Mucosa of descending colon (tissue), 3 donors: ENCODE measurements at regions not wholly inside any gene's neighbourhood (a gene's known extent, or its start where the extent isn't known, plus 50 kb on each side); places are given as distances from the start of the nearest gene placed in this dataset.

Source experiments
- ATAC-seq: fragments of 200-7000 bp; cut with Tn5 transposase; one replicate; pipeline ENCODE4 v1.9.1; 2020; ENCODE audit warnings: mild to moderate bottlenecking, moderate library complexity
- DNase-seq, 3 donors: peaks; one replicate each; pipeline ENCODE4 v3.0.0-alpha.2; 2020
- H3K36me3 ChIP-seq: fragments of 200-600 bp; one replicate; pipeline ENCODE4 v1.8.0; 2021; ENCODE audit warnings: low read depth, mild to moderate bottlenecking
- H3K4me1 ChIP-seq: fragments of 200-600 bp; one replicate; pipeline ENCODE4 v1.8.0; 2021; ENCODE audit warnings: low read depth, mild to moderate bottlenecking
- H3K4me3 ChIP-seq: fragments of 200-600 bp; one replicate; pipeline ENCODE4 v1.8.0; 2021; ENCODE audit warnings: mild to moderate bottlenecking
- H3K9me3 ChIP-seq: fragments of 200-600 bp; one replicate; pipeline ENCODE4 v1.8.0; 2021; ENCODE audit warnings: mild to moderate bottlenecking
- intact Hi-C, 2 donors: fragments of 100-400 bp; cut with DNase I in 1 of 2; cut with micrococcal nuclease in 1 of 2; formaldehyde crosslinking; loops; one replicate each; pipeline versions ENCODE4 v1.11.0 to v1.11.1; 2022; cut with DNase I, micrococcal nuclease
- TF ChIP-seq, protein P1 (sequence below): fragments of 200-600 bp; IDR thresholded peaks from one replicate; pipeline ENCODE4 v1.8.0; 2022; ENCODE audit warnings: antibody characterized with exemption, mild to moderate bottlenecking
- donor health status: DM: no; HTN: no; CAD: no; lungs with moderate emphysema.
- donor health status: DM: no; HTN: no; CAD: no.
- donor health status: DM: no; HTN: yes; CAD: no.

DNA sequence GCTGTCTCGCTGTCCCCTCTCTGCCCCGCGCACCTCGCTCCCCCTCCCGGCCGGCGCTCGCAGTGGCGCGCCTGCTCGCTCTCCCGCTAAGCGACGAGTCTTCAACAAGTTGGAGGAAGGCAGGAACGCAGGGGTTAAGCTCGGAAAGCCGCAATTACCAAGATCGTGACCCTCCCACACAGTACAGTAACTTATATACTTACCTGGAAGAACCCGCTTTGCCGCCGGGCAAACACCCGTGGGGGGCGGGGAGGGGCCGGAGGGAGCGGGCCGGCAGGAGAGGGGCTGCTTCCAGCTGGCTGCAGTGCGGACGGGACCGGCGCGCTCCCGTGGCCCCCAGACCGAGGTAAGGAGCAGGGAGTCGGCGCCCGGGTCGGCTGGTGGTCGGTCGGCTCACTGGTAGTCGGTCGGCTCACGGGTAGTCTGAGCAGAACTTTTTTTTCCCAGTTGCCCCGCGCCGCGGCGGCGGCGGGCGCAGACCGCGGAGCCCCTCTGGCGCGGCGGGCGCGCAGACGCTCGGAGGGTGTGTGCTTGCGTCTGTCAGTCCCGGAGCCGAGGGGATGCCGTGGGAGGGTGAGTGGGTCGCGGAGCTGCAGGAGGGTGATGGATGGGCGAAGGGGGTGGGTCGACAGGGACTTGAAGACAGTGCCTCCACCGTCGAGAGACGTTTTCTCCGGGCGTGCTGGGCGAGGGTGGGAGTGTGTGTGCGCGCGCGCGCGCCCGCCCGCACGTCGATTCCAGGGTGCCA lies 101.2 kb upstream of the HSD17B12 start:
- peak; percentile 47 for ATAC-seq
- no peaks in the 10 kb centered on the region for H3K36me3 ChIP-seq
- peak in 1 of 3 donors; percentile 7 for DNase-seq
- TF ChIP-seq, protein P1, sequence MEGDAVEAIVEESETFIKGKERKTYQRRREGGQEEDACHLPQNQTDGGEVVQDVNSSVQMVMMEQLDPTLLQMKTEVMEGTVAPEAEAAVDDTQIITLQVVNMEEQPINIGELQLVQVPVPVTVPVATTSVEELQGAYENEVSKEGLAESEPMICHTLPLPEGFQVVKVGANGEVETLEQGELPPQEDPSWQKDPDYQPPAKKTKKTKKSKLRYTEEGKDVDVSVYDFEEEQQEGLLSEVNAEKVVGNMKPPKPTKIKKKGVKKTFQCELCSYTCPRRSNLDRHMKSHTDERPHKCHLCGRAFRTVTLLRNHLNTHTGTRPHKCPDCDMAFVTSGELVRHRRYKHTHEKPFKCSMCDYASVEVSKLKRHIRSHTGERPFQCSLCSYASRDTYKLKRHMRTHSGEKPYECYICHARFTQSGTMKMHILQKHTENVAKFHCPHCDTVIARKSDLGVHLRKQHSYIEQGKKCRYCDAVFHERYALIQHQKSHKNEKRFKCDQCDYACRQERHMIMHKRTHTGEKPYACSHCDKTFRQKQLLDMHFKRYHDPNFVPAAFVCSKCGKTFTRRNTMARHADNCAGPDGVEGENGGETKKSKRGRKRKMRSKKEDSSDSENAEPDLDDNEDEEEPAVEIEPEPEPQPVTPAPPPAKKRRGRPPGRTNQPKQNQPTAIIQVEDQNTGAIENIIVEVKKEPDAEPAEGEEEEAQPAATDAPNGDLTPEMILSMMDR: no peak
- H3K4me3 ChIP-seq: no peak overlapping the region
- H3K9me3 ChIP-seq: no peaks in the 10 kb centered on the region
- peaks cover 18% of the 10 kb centered on the region for H3K4me1 ChIP-seq
- intact Hi-C loops: no loop called here

DNA sequence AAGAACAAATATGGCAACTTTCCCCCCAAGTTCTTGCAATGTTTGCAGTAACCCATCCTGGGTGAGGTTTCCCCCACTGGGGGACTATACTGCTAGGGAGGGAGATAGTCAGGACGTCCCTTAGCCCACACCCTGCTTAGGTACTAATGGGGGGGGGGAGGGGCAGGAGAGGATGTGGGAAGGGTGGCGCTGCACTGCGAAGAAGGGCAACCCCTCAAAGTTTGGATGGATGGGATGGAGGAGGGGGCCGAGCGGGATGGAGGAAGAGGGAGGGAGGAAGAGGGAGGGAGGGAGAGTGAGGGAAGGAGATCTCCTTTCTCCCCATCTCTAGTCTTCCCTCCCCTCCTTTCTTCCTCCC lies 100.6 kb upstream of the HSD17B12 start:
- TF ChIP-seq, protein P1: no peak
- no peaks in the 10 kb centered on the region for H3K9me3 ChIP-seq
- no peak overlapping the region for H3K4me3 ChIP-seq
- DNase-seq (no peak), ATAC-seq (no peak)
- no peaks in the 10 kb centered on the region for H3K36me3 ChIP-seq
- H3K4me1 ChIP-seq: peaks cover 16% of the 10 kb centered on the region
- intact Hi-C loops: no loop called here

DNA sequence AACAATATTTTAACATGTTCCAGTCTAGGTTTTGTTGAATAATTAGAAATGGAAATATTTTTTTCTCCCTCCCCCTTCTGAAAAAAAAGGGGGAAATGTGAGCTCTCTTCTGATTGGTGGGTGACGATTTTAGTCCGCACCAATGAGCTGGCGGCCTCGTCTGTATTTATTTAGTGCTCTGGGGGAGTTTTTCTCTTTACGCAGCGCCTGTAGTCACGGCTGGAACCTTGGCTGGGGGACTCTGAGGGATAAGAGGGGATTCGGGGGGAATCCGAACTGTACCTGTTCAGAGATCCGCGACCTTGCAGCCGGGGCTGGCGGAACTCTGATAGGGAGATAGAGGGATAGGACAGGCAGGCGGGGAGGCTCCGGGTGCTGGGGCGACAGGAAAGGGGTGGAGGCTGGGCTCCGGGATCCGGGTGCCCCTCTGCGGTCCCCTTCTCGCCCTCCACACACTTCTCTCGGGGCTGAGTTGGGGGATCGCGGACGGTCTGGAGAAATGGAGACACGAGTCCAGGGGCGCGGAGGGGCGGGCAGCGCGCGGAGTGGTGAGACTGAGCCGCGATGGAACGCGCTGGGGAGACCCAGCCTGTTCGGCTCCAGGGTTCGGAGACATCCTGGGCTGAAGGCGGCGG lies 99.7 kb upstream of the HSD17B12 start:
- Histone ChIP-seq H3K9me3 (no peaks in the 10 kb centered on the region), H3K4me3 (no peak overlapping the region), H3K4me1 (peaks cover 8% of the 10 kb centered on the region), H3K36me3 (no peaks in the 10 kb centered on the region)
- intact Hi-C loops: no loop called here
- no peak for DNase-seq
- TF ChIP-seq, protein P1: no peak
- ATAC-seq: no peak

GRCh38 chr11:43581370-43582023 lies 99.0 kb upstream of the HSD17B12 start:
- intact Hi-C loops: no loop called here
- Histone ChIP-seq H3K36me3 (no peaks in the 10 kb centered on the region), H3K9me3 (no peaks in the 10 kb centered on the region), H3K4me3 (no peak overlapping the region), H3K4me1 (peaks cover 8% of the 10 kb centered on the region)
- no peak for DNase-seq
- no peak for ATAC-seq
- TF ChIP-seq, protein P1: no peak

GRCh38 chr11:43582024-43582862 lies 98.3 kb upstream of the HSD17B12 start:
- Histone ChIP-seq H3K36me3 (no peaks in the 10 kb centered on the region), H3K9me3 (no peaks in the 10 kb centered on the region), H3K4me1 (peaks cover 8% of the 10 kb centered on the region), H3K4me3 (no peak overlapping the region)
- intact Hi-C loops: no loop called here
- no peak for DNase-seq
- no peak for ATAC-seq
- TF ChIP-seq, protein P1: no peak
